ENCODE measurements at regions not wholly inside any gene's neighbourhood (a gene's known extent, or its start where the extent isn't known, plus 50 kb on each side); places are given as distances from the start of the nearest gene placed in this dataset.
A peak's percentile ranks its signal among the peaks of the same experiment; 100 is the strongest.

GRCh38 chr16:81185416-81185815 is 53.1 kb upstream of the BCO1 start:
- Histone ChIP-seq H3K9me1 (ENCODE audit: control insufficient read depth, extremely low read depth, insufficient read depth, low read length) (no peaks in the 10 kb centered on the region), H3K4me2 (ENCODE audit: control insufficient read depth, extremely low read depth, insufficient read depth, low read depth, low read length) (no peak overlapping the region), H3K4me1 (ENCODE audit: control insufficient read depth, extremely low read depth, insufficient read depth, low read length) (peaks cover 8% of the 10 kb centered on the region), H2AFZ (ENCODE audit: control insufficient read depth, low read length) (no peak overlapping the region), H3K27ac (ENCODE audit: control insufficient read depth, insufficient read depth, low read length) (no peak overlapping the region), H3K4me3 (ENCODE audit: control insufficient read depth in 2 of 3, extremely low read depth in 1 of 3, insufficient read depth in 2 of 3, low read depth in 1 of 3, low read length in 3 of 3) (no peak overlapping the region), H3K79me2 (ENCODE audit: control insufficient read depth, insufficient read depth, low read length) (no peaks in the 10 kb centered on the region), H3K9me3 (ENCODE audit: control insufficient read depth, low read depth, low read length) (no peaks in the 10 kb centered on the region), H3K27me3 (ENCODE audit: control insufficient read depth, extremely low read depth, insufficient read depth, low read length) (no peaks in the 10 kb centered on the region), H3K36me3 (ENCODE audit: control insufficient read depth in 2 of 2, extremely low read depth in 1 of 2, insufficient read depth in 2 of 2, low read length in 2 of 2) (no peaks in the 10 kb centered on the region), H3K9ac (ENCODE audit: control insufficient read depth, extremely low read depth, insufficient read depth, low read length) (no peak overlapping the region), H4K20me1 (ENCODE audit: control insufficient read depth, extremely low read depth, insufficient read depth, low read length) (no peaks in the 10 kb centered on the region)
- dilution Hi-C loops (cut with MboI; ENCODE audit: extremely low pct_ligation_motif_present, low sequenced_read_pairs): no loop called here
- TF ChIP-seq EZH2 (IDR thresholded peaks at IDR 0.05; ENCODE audit: low read length) (no peak), CTCF (optimal IDR thresholded peaks at IDR 0.05 in 1 of 3, IDR thresholded peaks at IDR 0.05 in 1 of 3, conservative IDR thresholded peaks at IDR 0.05 in 1 of 3; ENCODE audit: extremely low read depth in 1 of 3, insufficient read depth in 2 of 3, low read length in 3 of 3) (no peak)
- DNase-seq (ENCODE audit: low read depth, low spot score) (no peak), FAIRE-seq (no peak)

GRCh38 chr16:81181013-81181720 is 57.3 kb upstream of the BCO1 start:
- no peaks in the 10 kb centered on the region for H3K9me3 ChIP-seq (ENCODE audit: control insufficient read depth, low read depth, low read length)
- DNase-seq (ENCODE audit: low read depth, low spot score) (peak; percentile 83), FAIRE-seq (peak; percentile 89)
- H2AFZ ChIP-seq (ENCODE audit: control insufficient read depth, low read length): peak overlapping the region; percentile 48
- H3K4me2 ChIP-seq (ENCODE audit: control insufficient read depth, extremely low read depth, insufficient read depth, low read depth, low read length): peak overlapping the region; percentile 55
- H3K79me2 ChIP-seq (ENCODE audit: control insufficient read depth, insufficient read depth, low read length): no peaks in the 10 kb centered on the region
- peaks cover 8% of the 10 kb centered on the region for H3K4me1 ChIP-seq (ENCODE audit: control insufficient read depth, extremely low read depth, insufficient read depth, low read length)
- no peak overlapping the region for H3K9ac ChIP-seq (ENCODE audit: control insufficient read depth, extremely low read depth, insufficient read depth, low read length)
- H3K27me3 ChIP-seq (ENCODE audit: control insufficient read depth, extremely low read depth, insufficient read depth, low read length): no peaks in the 10 kb centered on the region
- H3K27ac ChIP-seq (ENCODE audit: control insufficient read depth, insufficient read depth, low read length): peak overlapping the region; percentile 19
- H3K36me3 ChIP-seq (ENCODE audit: control insufficient read depth in 2 of 2, extremely low read depth in 1 of 2, insufficient read depth in 2 of 2, low read length in 2 of 2): no peaks in the 10 kb centered on the region
- no peaks in the 10 kb centered on the region for H4K20me1 ChIP-seq (ENCODE audit: control insufficient read depth, extremely low read depth, insufficient read depth, low read length)
- dilution Hi-C loops (cut with MboI; ENCODE audit: extremely low pct_ligation_motif_present, low sequenced_read_pairs): no loop called here
- no peak overlapping the region for H3K4me3 ChIP-seq (ENCODE audit: control insufficient read depth in 2 of 3, extremely low read depth in 1 of 3, insufficient read depth in 2 of 3, low read depth in 1 of 3, low read length in 3 of 3)
- no peaks in the 10 kb centered on the region for H3K9me1 ChIP-seq (ENCODE audit: control insufficient read depth, extremely low read depth, insufficient read depth, low read length)
- TF ChIP-seq CTCF (optimal IDR thresholded peaks at IDR 0.05 in 1 of 3, IDR thresholded peaks at IDR 0.05 in 1 of 3, conservative IDR thresholded peaks at IDR 0.05 in 1 of 3; ENCODE audit: extremely low read depth in 1 of 3, insufficient read depth in 2 of 3, low read length in 3 of 3) (no peak), EZH2 (IDR thresholded peaks at IDR 0.05; ENCODE audit: low read length) (no peak)
